Fibroblast of lung (primary cell): ENCODE measurements at regions not wholly inside any gene's neighbourhood (a gene's known extent, or its start where the extent isn't known, plus 50 kb on each side); places are given as distances from the start of the nearest gene placed in this dataset.

Experiments used
- EZH2 ChIP-seq: IDR thresholded peaks from 2 replicates; pipeline ENCODE4 v1.5.1; 2012; ENCODE audit warnings: low read length, control low read depth, mild to moderate bottlenecking; ENCODE audit errors: missing control alignments
- TF ChIP-seq, protein P1 (sequence below), 2 donors: IDR thresholded peaks in 1 of 2; conservative IDR thresholded peaks in 1 of 2; 1 replicate in 1 of 2; 2 replicates in 1 of 2; pipeline ENCODE4 v1.5.1; 2011 to 2012; ENCODE audit warnings: low read length in 2 of 2, control low read depth in 1 of 2, inconsistent platforms in 1 of 2, low read depth in 1 of 2, mild to moderate bottlenecking in 1 of 2

DNA sequence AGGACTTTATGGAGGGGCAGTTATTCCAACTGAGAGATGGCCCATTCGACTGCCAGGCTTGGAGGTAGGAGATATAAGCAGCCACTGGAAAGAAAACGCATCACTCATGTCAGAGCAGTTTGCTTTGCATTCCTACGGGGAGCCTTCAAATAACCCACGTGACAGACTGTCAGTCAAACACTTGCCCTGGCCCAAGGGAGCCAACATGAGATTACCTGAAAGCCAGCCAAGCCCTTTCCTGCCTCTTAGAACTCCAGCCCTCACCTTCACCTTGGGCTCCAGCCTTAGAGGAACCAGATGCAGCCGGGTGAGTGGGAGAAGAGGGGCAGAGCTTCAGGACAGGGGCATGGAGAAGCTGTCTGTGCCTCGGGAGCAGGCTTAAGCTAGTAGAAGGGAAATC is 95.3 kb upstream of the CXCL13 start:
- TF ChIP-seq, protein P1, sequence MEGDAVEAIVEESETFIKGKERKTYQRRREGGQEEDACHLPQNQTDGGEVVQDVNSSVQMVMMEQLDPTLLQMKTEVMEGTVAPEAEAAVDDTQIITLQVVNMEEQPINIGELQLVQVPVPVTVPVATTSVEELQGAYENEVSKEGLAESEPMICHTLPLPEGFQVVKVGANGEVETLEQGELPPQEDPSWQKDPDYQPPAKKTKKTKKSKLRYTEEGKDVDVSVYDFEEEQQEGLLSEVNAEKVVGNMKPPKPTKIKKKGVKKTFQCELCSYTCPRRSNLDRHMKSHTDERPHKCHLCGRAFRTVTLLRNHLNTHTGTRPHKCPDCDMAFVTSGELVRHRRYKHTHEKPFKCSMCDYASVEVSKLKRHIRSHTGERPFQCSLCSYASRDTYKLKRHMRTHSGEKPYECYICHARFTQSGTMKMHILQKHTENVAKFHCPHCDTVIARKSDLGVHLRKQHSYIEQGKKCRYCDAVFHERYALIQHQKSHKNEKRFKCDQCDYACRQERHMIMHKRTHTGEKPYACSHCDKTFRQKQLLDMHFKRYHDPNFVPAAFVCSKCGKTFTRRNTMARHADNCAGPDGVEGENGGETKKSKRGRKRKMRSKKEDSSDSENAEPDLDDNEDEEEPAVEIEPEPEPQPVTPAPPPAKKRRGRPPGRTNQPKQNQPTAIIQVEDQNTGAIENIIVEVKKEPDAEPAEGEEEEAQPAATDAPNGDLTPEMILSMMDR (conservative IDR thresholded peaks at IDR 0.05 in 1 of 2, IDR thresholded peaks at IDR 0.05 in 1 of 2; ENCODE audit: low read depth in 1 of 2, low read length in 2 of 2): no peak
- TF ChIP-seq EZH2: no peak
